ENCODE measurements at regions not wholly inside any gene's neighbourhood (a gene's known extent, or its start where the extent isn't known, plus 50 kb on each side); places are given as distances from the start of the nearest gene placed in this dataset.

DNA sequence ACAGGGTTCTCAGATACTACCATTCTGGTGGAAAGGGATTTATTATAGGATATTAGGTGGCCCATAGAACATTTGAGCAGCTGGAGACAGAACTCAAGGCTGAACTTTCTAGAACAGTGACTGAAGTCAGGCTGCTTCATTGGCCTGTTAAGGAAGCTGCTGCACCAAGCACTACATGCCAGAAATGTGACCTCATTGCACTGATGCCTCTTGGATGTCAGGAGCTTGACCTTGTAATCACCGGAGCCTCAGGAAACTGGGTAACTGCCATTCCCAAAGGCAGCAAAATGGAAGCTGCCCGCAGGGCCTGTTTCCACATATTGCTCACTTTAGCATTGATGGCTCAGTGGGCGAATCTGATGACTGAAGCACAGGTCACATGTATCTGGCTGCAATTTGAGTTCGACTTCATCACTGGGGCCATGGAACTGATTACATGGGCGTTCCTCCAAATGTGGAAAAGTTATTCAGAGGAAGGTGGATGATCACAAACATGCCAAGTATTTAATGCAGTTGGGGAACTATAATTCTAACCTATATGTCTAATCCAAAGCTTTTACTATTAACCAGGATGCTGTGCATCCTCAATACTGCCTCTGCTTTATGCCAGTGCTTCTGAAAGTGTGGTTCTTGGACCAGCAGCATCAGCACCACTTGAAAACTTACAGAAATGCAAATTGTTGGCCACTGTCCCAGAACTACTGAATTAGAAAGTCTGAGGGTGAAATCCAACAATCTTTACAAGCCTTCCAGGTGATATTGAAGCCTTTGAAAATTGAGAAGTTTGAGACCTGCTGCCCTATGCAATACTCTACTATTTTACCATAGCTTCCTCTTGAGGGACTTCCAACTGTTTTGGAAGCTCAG, 337.2 kb upstream of the NAV3 start:
- no peak for DNase-seq (ENCODE audit: low spot score)

DNA sequence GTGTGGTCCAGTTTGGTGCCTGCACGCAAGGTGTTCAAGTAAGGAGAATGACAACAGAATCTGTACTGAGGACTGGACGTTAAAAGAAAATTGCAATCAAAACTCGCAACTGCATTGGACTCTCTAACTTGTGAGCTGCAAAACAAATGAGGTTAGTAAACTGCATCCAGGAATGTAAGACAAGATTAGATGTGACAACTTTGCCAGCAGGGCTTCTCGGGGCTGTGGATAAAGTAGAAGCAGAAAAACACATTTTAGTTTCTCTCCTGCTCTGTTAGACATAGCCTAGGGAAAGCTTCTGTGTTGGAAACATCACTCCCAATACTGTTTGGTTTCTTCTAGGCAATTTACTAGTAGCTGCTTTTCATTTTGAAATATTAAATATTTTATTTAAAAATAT, 338.2 kb upstream of the NAV3 start:
- no peak for DNase-seq (ENCODE audit: low spot score)

DNA sequence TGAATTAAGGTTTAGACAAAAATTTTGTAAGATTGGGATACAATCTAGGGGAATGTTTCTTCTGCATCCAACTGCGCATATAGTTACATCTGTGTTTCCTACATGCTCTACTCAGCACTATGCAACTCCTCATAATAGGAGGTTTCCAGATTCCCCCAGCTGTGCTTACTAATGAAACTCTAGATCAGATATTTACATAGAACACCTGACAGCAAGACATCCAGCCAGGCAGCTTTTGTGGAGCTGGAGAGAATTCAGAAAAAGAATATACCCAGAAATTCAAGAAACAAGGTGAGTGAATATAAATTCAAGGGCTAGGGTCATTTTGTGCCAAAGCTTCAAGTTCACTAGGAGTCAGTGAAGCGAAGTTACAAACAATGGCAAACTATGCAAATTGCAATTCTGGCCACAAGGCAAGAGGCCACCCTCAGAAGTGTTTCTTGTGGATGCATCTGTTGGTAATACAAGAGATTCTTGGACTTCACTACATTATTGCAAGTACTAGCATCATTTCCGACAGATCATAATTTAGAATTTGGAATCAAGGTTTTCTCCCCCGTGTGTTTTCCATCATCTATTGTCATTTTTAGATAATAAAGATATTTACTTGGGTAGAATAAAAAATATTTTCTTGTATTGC, 341.2 kb upstream of the NAV3 start:
- DNase-seq (ENCODE audit: low spot score) = no peak

- DNase-seq (ENCODE audit: low spot score) = no peak
Measured at GRCh38 chr12:77488041-77488620, 342.6 kb upstream of the NAV3 start.

DNA sequence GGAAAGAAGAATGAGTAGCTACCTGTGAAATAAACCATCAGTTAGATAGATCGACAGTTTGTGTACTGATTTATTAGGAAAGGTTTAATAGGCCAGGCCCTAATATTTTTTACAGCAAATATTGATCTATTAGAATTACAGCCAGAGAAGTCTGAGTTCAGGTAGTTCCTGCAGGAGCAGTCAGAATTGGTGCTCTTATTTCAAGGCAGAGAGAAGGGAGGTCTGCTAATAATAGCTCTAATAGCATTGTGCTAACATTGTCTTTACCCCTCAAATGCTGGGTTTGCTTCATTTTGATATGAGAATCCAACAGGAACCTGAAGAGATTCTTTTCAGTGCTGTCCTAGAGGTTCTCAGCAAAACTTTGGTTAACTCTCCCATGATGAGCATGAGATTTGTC, 343.8 kb upstream of the NAV3 start:
- DNase-seq (ENCODE audit: low spot score) = no peak

GRCh38 chr12:77485961-77486854, 344.5 kb upstream of the NAV3 start:
- peak; percentile 47 for DNase-seq (ENCODE audit: low spot score)

GRCh38 chr12:77481687-77482086, 349.0 kb upstream of the NAV3 start:
- no peak for DNase-seq (ENCODE audit: low spot score)

GRCh38 chr12:77477907-77478533, 352.7 kb upstream of the NAV3 start:
- DNase-seq (ENCODE audit: low spot score) = no peak

- DNase-seq (ENCODE audit: low spot score) = no peak
Measured at GRCh38 chr12:77471801-77472200, 358.9 kb upstream of the NAV3 start.

GRCh38 chr12:77469578-77470333, 360.9 kb upstream of the NAV3 start:
- DNase-seq (ENCODE audit: low spot score) = no peak

GRCh38 chr12:77442633-77443032, 377.3 kb upstream of the E2F7 start:
- DNase-seq (ENCODE audit: low spot score) = no peak

DNA sequence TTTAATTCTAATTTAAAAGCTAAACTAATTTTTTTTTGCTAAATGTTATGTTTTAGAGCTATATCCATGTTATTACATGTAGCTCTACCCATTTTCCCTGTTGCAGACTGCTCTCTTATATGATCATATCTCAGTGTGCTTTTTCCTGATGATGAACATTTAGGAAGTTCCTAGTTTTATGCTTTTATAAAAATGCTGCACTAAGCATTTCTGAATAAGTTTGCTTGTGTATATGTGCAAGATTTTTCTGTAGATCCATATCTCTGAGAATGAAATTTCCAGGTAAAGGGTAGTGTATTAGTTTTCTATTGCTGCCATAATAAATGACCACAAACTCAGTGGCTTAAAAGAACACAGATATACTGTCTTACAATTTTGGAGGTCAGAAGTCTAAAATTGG, 374.4 kb upstream of the E2F7 start:
- DNase-seq (ENCODE audit: low spot score) = no peak

- no peak for DNase-seq (ENCODE audit: low spot score)
Measured at GRCh38 chr12:77438644-77439043, 373.3 kb upstream of the E2F7 start.

DNA sequence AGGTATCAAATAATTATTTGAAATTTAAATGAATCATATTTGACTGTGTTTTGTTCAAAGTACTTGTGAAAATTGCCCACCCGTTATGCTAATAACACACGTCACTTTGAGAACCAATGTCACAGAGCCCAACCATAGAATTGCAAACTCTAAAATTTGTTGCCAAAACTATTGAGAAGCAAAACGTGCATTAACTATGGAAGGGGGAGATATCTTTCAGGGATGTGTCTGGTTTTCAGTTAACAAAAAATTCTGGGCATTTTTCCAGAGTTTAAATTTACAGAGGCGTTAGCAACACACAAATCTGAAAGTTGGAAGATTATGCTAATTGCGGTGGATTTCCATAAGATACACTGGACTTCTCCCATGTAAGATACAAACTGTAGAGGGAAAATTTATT, 371.8 kb upstream of the E2F7 start:
- DNase-seq (ENCODE audit: low spot score) = no peak

GRCh38 chr12:77435446-77436091, 370.2 kb upstream of the E2F7 start:
- DNase-seq (ENCODE audit: low spot score) = no peak

DNA sequence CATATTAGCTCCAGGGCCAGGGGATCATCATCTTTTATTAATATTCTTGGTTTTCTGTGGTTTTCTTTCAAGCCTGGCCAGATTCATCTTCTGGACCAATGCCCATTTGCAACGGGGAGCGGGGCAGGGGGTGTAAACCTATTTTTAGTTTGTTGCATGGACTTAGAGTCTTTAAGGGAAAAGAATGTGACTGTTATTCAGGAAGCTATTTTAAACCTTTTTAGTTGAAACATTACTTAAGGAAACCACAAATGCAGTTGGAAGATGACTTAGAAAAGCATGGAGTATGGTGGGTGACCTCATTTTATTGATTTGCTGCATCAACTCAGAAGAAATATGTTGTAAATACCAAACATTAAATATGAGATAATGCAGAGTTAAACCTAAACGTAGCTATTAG, 368.4 kb upstream of the E2F7 start:
- no peak for DNase-seq (ENCODE audit: low spot score)

- no peak for DNase-seq (ENCODE audit: low spot score)
Measured at GRCh38 chr12:77429426-77429825, 364.1 kb upstream of the E2F7 start.

DNA sequence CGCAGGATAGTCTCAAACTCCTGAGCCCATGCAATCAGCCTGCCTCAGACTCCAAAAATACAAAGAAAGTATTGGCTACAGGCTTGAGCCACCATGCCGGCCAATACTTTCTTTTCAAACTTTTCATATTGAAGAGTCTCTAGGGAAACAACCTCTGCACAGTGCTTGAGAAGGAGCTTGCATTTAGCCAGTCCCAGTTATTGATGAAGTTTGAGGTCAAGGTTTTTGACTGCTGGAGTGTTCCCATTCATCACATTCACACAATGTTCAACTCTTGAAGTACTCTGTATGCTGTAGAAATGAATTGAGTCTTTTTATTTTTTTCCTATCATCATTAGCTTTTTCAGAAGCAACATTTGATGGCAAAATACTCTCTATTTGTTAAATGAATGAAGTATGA, 355.8 kb upstream of the E2F7 start:
- no peak for DNase-seq (ENCODE audit: low spot score)

DNA sequence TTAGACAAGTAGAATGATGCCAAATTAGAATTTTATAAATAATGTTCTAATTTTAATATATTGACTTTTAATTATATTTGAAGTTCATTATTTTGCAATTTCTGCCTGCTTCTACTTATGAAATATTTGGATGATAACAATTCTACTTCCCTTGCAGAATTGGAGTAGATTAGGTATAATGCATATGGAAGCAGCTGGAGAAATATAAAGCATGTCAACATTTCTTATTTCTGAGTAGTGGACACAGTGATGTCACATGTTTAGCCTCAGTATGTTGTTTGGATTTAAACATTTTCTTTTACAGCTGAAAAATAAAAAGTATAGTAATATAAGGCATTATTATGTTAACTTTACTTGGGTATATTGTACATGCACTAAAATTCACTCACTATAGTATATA, 344.2 kb upstream of the E2F7 start:
- no peak for DNase-seq (ENCODE audit: low spot score)

DNA sequence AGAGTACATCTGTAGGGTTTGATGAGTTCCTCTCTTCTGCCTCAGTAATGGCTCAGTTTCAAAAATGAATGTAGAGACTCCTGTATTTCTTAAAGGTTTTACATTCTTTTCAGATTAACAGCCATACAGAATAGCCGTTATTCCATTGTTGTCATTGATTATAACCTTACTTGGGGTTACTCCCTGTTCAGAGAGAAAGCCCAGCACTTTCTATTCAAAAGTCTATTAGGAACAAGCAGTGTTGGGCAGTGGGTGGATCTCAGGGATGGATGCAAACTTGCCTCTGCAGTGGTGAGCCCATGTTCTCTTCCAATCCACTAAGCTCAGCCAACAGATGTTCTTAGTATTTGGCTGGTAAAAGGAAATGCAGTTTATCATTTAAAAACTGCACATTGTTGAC, 342.6 kb upstream of the E2F7 start:
- DNase-seq (ENCODE audit: low spot score) = no peak
